Endothelial cell of umbilical vein (primary cell): ENCODE measurements at regions not wholly inside any gene's neighbourhood (a gene's known extent, or its start where the extent isn't known, plus 50 kb on each side); places are given as distances from the start of the nearest gene placed in this dataset.

Source experiments
- BruUV-seq: library from RNA; stranded (reverse); fragments of 400-500 nt; replicated peaks from 2 replicates; lab custom pipeline; 2021; lab: Mats Ljungman, UMichigan
- CTCF ChIA-PET: fragments of 300-600, 350-600 bp; sonication (Branson Sonifier 250); formaldehyde crosslinking; loops from one replicate; lab custom pipeline; 2021; ENCODE audit warnings: antibody characterized with exemption, inconsistent platforms; lab: Charles Lee
- POLR2A ChIA-PET: fragments of 300-600, 350-600 bp; sonication (Branson Sonifier 250); formaldehyde crosslinking; loops from one replicate; lab custom pipeline; 2021; ENCODE audit warnings: antibody characterized with exemption, inconsistent platforms; lab: Charles Lee
- DNase-seq: peaks from one replicate; pipeline ENCODE4 v3.0.0-alpha.2; 2011; ENCODE audit warnings: low read depth, low spot score
- FAIRE-seq: peaks from 2 replicates; lab custom pipeline; 2011; peaks lifted over from hg19 to GRCh38; lab: Jason Lieb, UNC
- H2AFZ ChIP-seq: 2 replicates; pipeline ENCODE4 v1.6.0; 2012; ENCODE audit warnings: low read depth, low read length, control low read depth, inconsistent platforms
- H3K27ac ChIP-seq: 2 replicates; pipeline ENCODE4 v1.5.1; 2011; ENCODE audit warnings: low read depth, mild to moderate bottlenecking, control low read depth, low read length, moderate library complexity; ENCODE audit not compliant: insufficient read depth
- H3K27me3 ChIP-seq, 2 experiments: 2 replicates each; pipeline versions ENCODE4 v1.6.0 to v1.6.1; 2011; ENCODE audit warnings: low read length in 2 of 2, mixed read lengths in 1 of 2; ENCODE audit not compliant: control insufficient read depth in 2 of 2, insufficient read depth in 2 of 2
- H3K36me3 ChIP-seq, 2 experiments: 2 replicates in 1 of 2; 3 replicates in 1 of 2; pipeline ENCODE4 v1.5.1; 2011; ENCODE audit warnings: low read length in 2 of 2, mild to moderate bottlenecking in 1 of 2, moderate library complexity in 1 of 2; ENCODE audit not compliant: control insufficient read depth in 2 of 2, insufficient read depth in 2 of 2; ENCODE audit errors: extremely low read depth in 1 of 2
- H3K4me1 ChIP-seq: 3 replicates; pipeline ENCODE4 v1.5.1; 2011; ENCODE audit warnings: mild to moderate bottlenecking, low read length; ENCODE audit not compliant: control insufficient read depth, insufficient read depth; ENCODE audit errors: extremely low read depth
- H3K4me2 ChIP-seq: 2 replicates; pipeline ENCODE4 v1.6.1; 2011; ENCODE audit warnings: low read length, control low read depth, mixed read lengths; ENCODE audit not compliant: insufficient read depth
- H3K4me3 ChIP-seq, 3 experiments: fragments of 200-600 bp in 1 of 3; sonication (generic), shearing (Covaris generic) in 1 of 3; replicated peaks in 1 of 3; 2 replicates each; pipeline ENCODE4 v1.5.1; 2011 to 2016; ENCODE audit warnings: control low read depth in 3 of 3, low read length in 3 of 3, mild to moderate bottlenecking in 2 of 3, inconsistent platforms in 1 of 3, low read depth in 1 of 3, moderate library complexity in 1 of 3; ENCODE audit not compliant: insufficient read depth in 1 of 3
- H3K79me2 ChIP-seq: 2 replicates; pipeline ENCODE4 v1.6.0; 2012; ENCODE audit warnings: low read length, inconsistent platforms; ENCODE audit not compliant: control insufficient read depth, insufficient read depth
- H3K9ac ChIP-seq: replicated peaks from 2 replicates; pipeline ENCODE3; 2011; ENCODE audit warnings: low read length, control low read depth; ENCODE audit not compliant: insufficient read depth; ENCODE audit errors: extremely low read depth
- H3K9me1 ChIP-seq: replicated peaks from 3 replicates; pipeline ENCODE4 v1.6.0; 2011; ENCODE audit warnings: mild to moderate bottlenecking, low read length; ENCODE audit not compliant: control insufficient read depth, insufficient read depth; ENCODE audit errors: extremely low read depth
- H3K9me3 ChIP-seq: replicated peaks from 2 replicates; pipeline ENCODE4 v1.5.1; 2012; ENCODE audit warnings: low read length, inconsistent platforms; ENCODE audit not compliant: control insufficient read depth, insufficient read depth
- H4K20me1 ChIP-seq: replicated peaks from 2 replicates; pipeline ENCODE3; 2011; ENCODE audit warnings: mild to moderate bottlenecking, low read length; ENCODE audit not compliant: control insufficient read depth, insufficient read depth; ENCODE audit errors: extremely low read depth
- EZH2 ChIP-seq: IDR thresholded peaks from 2 replicates; pipeline ENCODE4 v1.6.1; 2012; ENCODE audit warnings: borderline replicate concordance, low read depth, mild to moderate bottlenecking, moderate library complexity, low read length, inconsistent platforms; ENCODE audit not compliant: severe bottlenecking
- FOS ChIP-seq: IDR thresholded peaks from 2 replicates; pipeline ENCODE4 v1.6.1; 2011; ENCODE audit warnings: mild to moderate bottlenecking, low read length, moderate library complexity, borderline replicate concordance; ENCODE audit not compliant: insufficient read depth
- GATA2 ChIP-seq: IDR thresholded peaks from 2 replicates; pipeline ENCODE4 v1.7.0; 2011; ENCODE audit warnings: low read depth, mild to moderate bottlenecking, moderate library complexity, mixed read lengths, low read length; ENCODE audit not compliant: insufficient read length, insufficient read depth
- JUN ChIP-seq: IDR thresholded peaks from 2 replicates; pipeline ENCODE4 v1.6.1; 2011; ENCODE audit warnings: borderline replicate concordance, low read depth; ENCODE audit not compliant: insufficient read length, insufficient read depth
- MYC ChIP-seq: IDR thresholded peaks from one replicate; pipeline ENCODE4 v1.6.1; 2011; ENCODE audit warnings: mild to moderate bottlenecking, low read depth, low read length
- POLR2A ChIP-seq: IDR thresholded peaks from 2 replicates; pipeline ENCODE4 v1.6.1; 2012; ENCODE audit warnings: low read depth, mild to moderate bottlenecking, control low read depth, low read length
- POLR2AphosphoS5 ChIP-seq: IDR thresholded peaks from 2 replicates; pipeline ENCODE4 v1.6.1; 2012; ENCODE audit warnings: low read depth, mild to moderate bottlenecking, control low read depth, low read length, moderate library complexity; ENCODE audit not compliant: insufficient read depth
- dilution Hi-C: fragments of 300-500 bp; cut with MboI; formaldehyde crosslinking; loops from one replicate; pipeline ENCODE4 v1.15.0; 2019; ENCODE audit warnings: low sequenced_read_pairs; ENCODE audit not compliant: extremely low pct_ligation_motif_present
- intact Hi-C: fragments of 100-400 bp; cut with micrococcal nuclease; formaldehyde crosslinking; loops from one replicate; pipeline ENCODE4 v1.10.0; 2022
- TF ChIP-seq, protein P1 (sequence below), 2 donors: IDR thresholded peaks; 1 replicate in 1 of 2; 2 replicates in 1 of 2; pipeline ENCODE4 v1.5.1; 2011; ENCODE audit warnings: low read length in 2 of 2, mild to moderate bottlenecking in 2 of 2, moderate library complexity in 2 of 2, control low read depth in 1 of 2, inconsistent platforms in 1 of 2, low read depth in 1 of 2; ENCODE audit not compliant: insufficient read depth in 1 of 2; ENCODE audit errors: extremely low read depth in 1 of 2
- TF ChIP-seq, protein P2 (sequence below): IDR thresholded peaks from 2 replicates; pipeline ENCODE4 v1.6.1; 2011; ENCODE audit not compliant: insufficient read depth, insufficient read length

DNA sequence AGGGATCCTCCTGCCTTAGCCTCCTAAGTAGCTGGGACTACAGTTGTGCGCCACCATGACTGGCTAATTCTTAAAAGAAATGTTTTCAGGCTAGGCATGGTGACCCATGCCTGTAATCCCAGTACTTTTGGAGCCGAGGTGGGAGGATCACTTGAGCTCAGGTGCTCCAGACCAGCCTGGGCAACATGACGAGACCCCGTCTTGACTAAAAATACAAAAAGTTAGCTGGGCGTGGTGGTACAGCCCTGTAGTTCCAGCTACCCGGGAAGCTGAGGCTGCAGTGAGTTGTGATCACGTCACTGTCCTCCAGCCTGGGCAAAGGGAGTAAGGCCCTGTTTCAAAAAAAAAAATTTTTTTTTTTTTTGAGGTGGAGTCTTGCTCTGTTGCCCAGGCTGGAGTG, 173.1 kb downstream of the SEC14L1 start:
- dilution Hi-C loops = no loop called here
- Histone ChIP-seq H2AFZ (no peak overlapping the region), H3K27me3 (no peaks in the 10 kb centered on the region), H3K4me1 (peaks cover 11% of the 10 kb centered on the region), H3K27ac (no peak overlapping the region), H3K36me3 (no peaks in the 10 kb centered on the region), H3K4me3 (no peak overlapping the region), H3K9me1 (no peaks in the 10 kb centered on the region), H3K9ac (no peak overlapping the region), H3K79me2 (no peaks in the 10 kb centered on the region), H4K20me1 (no peaks in the 10 kb centered on the region), H3K9me3 (no peaks in the 10 kb centered on the region), H3K4me2 (no peak overlapping the region)
- no peak for TF ChIP-seq MYC
- TF ChIP-seq, protein P1, sequence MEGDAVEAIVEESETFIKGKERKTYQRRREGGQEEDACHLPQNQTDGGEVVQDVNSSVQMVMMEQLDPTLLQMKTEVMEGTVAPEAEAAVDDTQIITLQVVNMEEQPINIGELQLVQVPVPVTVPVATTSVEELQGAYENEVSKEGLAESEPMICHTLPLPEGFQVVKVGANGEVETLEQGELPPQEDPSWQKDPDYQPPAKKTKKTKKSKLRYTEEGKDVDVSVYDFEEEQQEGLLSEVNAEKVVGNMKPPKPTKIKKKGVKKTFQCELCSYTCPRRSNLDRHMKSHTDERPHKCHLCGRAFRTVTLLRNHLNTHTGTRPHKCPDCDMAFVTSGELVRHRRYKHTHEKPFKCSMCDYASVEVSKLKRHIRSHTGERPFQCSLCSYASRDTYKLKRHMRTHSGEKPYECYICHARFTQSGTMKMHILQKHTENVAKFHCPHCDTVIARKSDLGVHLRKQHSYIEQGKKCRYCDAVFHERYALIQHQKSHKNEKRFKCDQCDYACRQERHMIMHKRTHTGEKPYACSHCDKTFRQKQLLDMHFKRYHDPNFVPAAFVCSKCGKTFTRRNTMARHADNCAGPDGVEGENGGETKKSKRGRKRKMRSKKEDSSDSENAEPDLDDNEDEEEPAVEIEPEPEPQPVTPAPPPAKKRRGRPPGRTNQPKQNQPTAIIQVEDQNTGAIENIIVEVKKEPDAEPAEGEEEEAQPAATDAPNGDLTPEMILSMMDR (IDR thresholded peaks at IDR 0.05; ENCODE audit: extremely low read depth in 1 of 2, insufficient read depth in 1 of 2, low read depth in 1 of 2, low read length in 2 of 2) = no peak
- no peak for TF ChIP-seq GATA2
- no peak for TF ChIP-seq POLR2A
- TF ChIP-seq POLR2AphosphoS5 = no peak
- TF ChIP-seq, protein P2, sequence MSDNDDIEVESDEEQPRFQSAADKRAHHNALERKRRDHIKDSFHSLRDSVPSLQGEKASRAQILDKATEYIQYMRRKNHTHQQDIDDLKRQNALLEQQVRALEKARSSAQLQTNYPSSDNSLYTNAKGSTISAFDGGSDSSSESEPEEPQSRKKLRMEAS = no peak
- no peak for TF ChIP-seq EZH2
- TF ChIP-seq JUN = no peak
- no peak for TF ChIP-seq FOS
- BruUV-seq = no TSS peak
- DNase-seq (no peak), FAIRE-seq (no peak)
- intact Hi-C loops = no loop called here
- POLR2A ChIA-PET = interaction anchor here (0.8 kb wide), 1 partner anchor 189 kb away, joined by 3 read pairs; no protein-coding TSS in a partner anchor
- CTCF ChIA-PET = interaction anchor here (0.6 kb wide), 1 partner anchor 46 kb away, joined by 4 read pairs; no protein-coding TSS in a partner anchor
